K562 (cell line): ENCODE measurements at regions not wholly inside any gene's neighbourhood (a gene's known extent, or its start where the extent isn't known, plus 50 kb on each side); places are given as distances from the start of the nearest gene placed in this dataset.

ENCODE experiments used
- ATAC-seq: fragments of 200-7000 bp; cut with Tn5 transposase; 3 replicates; pipeline ENCODE4 v1.9.1; 2020; ENCODE audit warnings: moderate library complexity
- BruUV-seq: library from RNA; stranded (reverse); fragments of 400-500 nt; replicated peaks from 2 replicates; lab custom pipeline; 2021; lab: Mats Ljungman, UMichigan
- CTCF ChIA-PET: fragments of 300-600 bp; formaldehyde crosslinking; extraction: SDS; loops from one replicate; lab custom pipeline; 2021; ENCODE audit warnings: low intra/inter-chr PET ratio; lab: Yijun Ruan, JAX
- POLR2A ChIA-PET: fragments of 300-600, 350-650 bp; sonication (Branson Sonifier 250); formaldehyde crosslinking; extraction: SDS; loops from one replicate; lab custom pipeline; 2021; ENCODE audit warnings: antibody characterized with exemption, inconsistent platforms; lab: Yijun Ruan, JAX
- DNase-seq, 4 experiments: peaks; one replicate each; pipeline versions ENCODE4 v3.0.0 to v3.0.0-alpha.2; 2011 to 2018; ENCODE audit warnings: low spot score in 3 of 4, mixed read lengths in 3 of 4; ENCODE audit errors: extremely low read depth in 1 of 4
- FAIRE-seq: peaks from 2 replicates; lab custom pipeline; 2011; peaks lifted over from hg19 to GRCh38; lab: Jason Lieb, UNC
- H2AFZ ChIP-seq: 2 replicates; pipeline ENCODE4 v1.6.0; 2011; ENCODE audit warnings: low read depth, low read length, control low read depth, inconsistent platforms
- H3K27ac ChIP-seq: fragments of 200-600 bp; 3 replicates; pipeline ENCODE4 v1.8.0; 2011; ENCODE audit warnings: low read depth, mild to moderate bottlenecking, control low read depth, inconsistent platforms, low read length, moderate library complexity, mixed read lengths; ENCODE audit errors: extremely low read depth
- H3K27me3 ChIP-seq, 2 experiments: fragments of 300-600 bp in 1 of 2; 2 replicates in 1 of 2; 3 replicates in 1 of 2; pipeline versions ENCODE4 v1.6.0 to v1.8.0; 2011; ENCODE audit warnings: inconsistent platforms in 2 of 2, low read length in 2 of 2, mild to moderate bottlenecking in 1 of 2, mixed read lengths in 1 of 2, moderate library complexity in 1 of 2; ENCODE audit not compliant: control insufficient read depth in 2 of 2, insufficient read depth in 2 of 2
- H3K36me3 ChIP-seq: fragments of 300-600 bp; 3 replicates; pipeline ENCODE4 v1.8.0; 2011; ENCODE audit warnings: mild to moderate bottlenecking, low read length, inconsistent platforms; ENCODE audit not compliant: control insufficient read depth, insufficient read depth
- H3K4me1 ChIP-seq, 2 experiments: fragments of 200-600 bp in 1 of 2; replicated peaks in 1 of 2; 2 replicates in 1 of 2; 3 replicates in 1 of 2; pipeline versions ENCODE4 v1.5.1 to v1.8.0; 2011; ENCODE audit warnings: inconsistent platforms in 2 of 2, low read length in 2 of 2, mild to moderate bottlenecking in 1 of 2, mixed read lengths in 1 of 2, moderate library complexity in 1 of 2; ENCODE audit not compliant: control insufficient read depth in 2 of 2, insufficient read depth in 2 of 2
- H3K4me2 ChIP-seq: 2 replicates; pipeline ENCODE4 v1.6.1; 2011; ENCODE audit warnings: low read length, control low read depth, inconsistent platforms, mixed read lengths; ENCODE audit not compliant: insufficient read depth
- H3K4me3 ChIP-seq: fragments of 200-600 bp; sonication (generic), shearing (Covaris generic); 2 replicates; pipeline ENCODE4 v1.5.1; 2016; ENCODE audit warnings: control low read depth, inconsistent platforms
- H3K79me2 ChIP-seq: fragments of 200-600 bp; 3 replicates; pipeline ENCODE4 v1.8.0; 2011; ENCODE audit warnings: low read length, inconsistent platforms; ENCODE audit not compliant: control insufficient read depth, insufficient read depth
- H3K9ac ChIP-seq, 2 experiments: 2 replicates each; pipeline versions ENCODE4 v1.6.0 to v1.6.1; 2011; ENCODE audit warnings: low read depth in 2 of 2, low read length in 2 of 2, control low read depth in 1 of 2, inconsistent platforms in 1 of 2, mild to moderate bottlenecking in 1 of 2, mixed read lengths in 1 of 2; ENCODE audit not compliant: insufficient read depth in 1 of 2
- H3K9me1 ChIP-seq: one replicate; pipeline ENCODE4 v1.6.0; 2011; ENCODE audit warnings: inconsistent platforms, mild to moderate bottlenecking, low read length, moderate library complexity; ENCODE audit not compliant: control insufficient read depth, insufficient read depth
- H3K9me3 ChIP-seq: replicated peaks from 2 replicates; pipeline ENCODE4 v1.5.1; 2011; ENCODE audit warnings: low read depth, low read length, inconsistent platforms; ENCODE audit not compliant: control insufficient read depth, insufficient read depth
- H4K20me1 ChIP-seq: replicated peaks from 2 replicates; pipeline ENCODE4 v1.6.1; 2011; ENCODE audit warnings: low read length, inconsistent platforms, mixed read lengths; ENCODE audit not compliant: control insufficient read depth, insufficient read depth
- ARHGAP35 ChIP-seq: fragments of 450-650 bp; IDR thresholded peaks from 2 replicates; pipeline ENCODE4 v1.6.1; 2018; ENCODE audit not compliant: partially characterized antibody
- CEBPZ ChIP-seq: fragments of 150-350 bp; IDR thresholded peaks from 2 replicates; pipeline ENCODE4 v1.6.1; 2014; ENCODE audit warnings: low read depth, mild to moderate bottlenecking, low read length, borderline replicate concordance
- EGR1 ChIP-seq: fragments of 450-650 bp; conservative IDR thresholded peaks from 2 replicates; pipeline ENCODE4 v1.6.1; 2017; ENCODE audit warnings: mild to moderate bottlenecking
- GTF2E2 ChIP-seq: fragments of 200-800 bp; sonication (Bioruptor generic); IDR thresholded peaks from 2 replicates; pipeline ENCODE4 v1.6.1; 2016; ENCODE audit warnings: missing genetic modification characterization, missing compliant biosample characterization
- IFI16 ChIP-seq: fragments of 250-450 bp; sonication (Bioruptor Pico); IDR thresholded peaks from 2 replicates; pipeline ENCODE4 v2.1.2; 2022; ENCODE audit warnings: mild to moderate bottlenecking, inconsistent platforms
- MECOM ChIP-seq: fragments of 250-450 bp; sonication (Bioruptor Pico); IDR thresholded peaks from 2 replicates; pipeline ENCODE4 v1.8.0; 2022; ENCODE audit warnings: inconsistent platforms
- NFE2L1 ChIP-seq: fragments of 450-650 bp; IDR thresholded peaks from 2 replicates; pipeline ENCODE4 v1.6.1; 2016; ENCODE audit warnings: missing genetic modification characterization, low read depth, mild to moderate bottlenecking, missing compliant biosample characterization, moderate library complexity, borderline replicate concordance
- NUFIP1 ChIP-seq: fragments of 450-650 bp; IDR thresholded peaks from 2 replicates; pipeline ENCODE4 v1.6.1; 2018; ENCODE audit not compliant: partially characterized antibody
- RBM34 ChIP-seq: fragments of 200-400 bp; formaldehyde crosslinking; IDR thresholded peaks from 2 replicates; pipeline ENCODE4 v1.6.1; 2018; ENCODE audit warnings: low read length, borderline replicate concordance; ENCODE audit not compliant: insufficient read depth
- RUNX1 ChIP-seq: sonication (generic); IDR thresholded peaks from 2 replicates; pipeline ENCODE4 v1.6.1; 2016; ENCODE audit warnings: antibody characterized with exemption, low read depth
- SMAD3 ChIP-seq: fragments of 450-650 bp; formaldehyde crosslinking; conservative IDR thresholded peaks from 2 replicates; pipeline ENCODE4 v1.4.0; 2020; ENCODE audit warnings: mild to moderate bottlenecking
- STAT5A ChIP-seq: IDR thresholded peaks from 2 replicates; pipeline ENCODE4 v1.6.1; 2012; ENCODE audit warnings: low read length, inconsistent platforms, borderline replicate concordance
- ZNF354B ChIP-seq: fragments of 250-450 bp; sonication (Bioruptor Pico); IDR thresholded peaks from 2 replicates; pipeline ENCODE4 v1.4.0; 2020
- ZNF507 ChIP-seq: conservative IDR thresholded peaks from 2 replicates; pipeline ENCODE4 v1.6.1; 2017; ENCODE audit warnings: missing genetic modification characterization, missing compliant biosample characterization
- ZNF830 ChIP-seq: fragments of 250-450 bp; sonication (Bioruptor Pico); IDR thresholded peaks from 2 replicates; pipeline ENCODE4 v1.5.0; 2021; ENCODE audit warnings: mild to moderate bottlenecking
- WGBS: fragments of 100-300 bp; shearing (Covaris generic); methylation state at CpG from one replicate; pipeline ENCODE4 v1.1.6; 2016; ENCODE audit warnings: low coverage, mixed read lengths; ENCODE audit not compliant: insufficient coverage; ENCODE audit errors: missing lambda C conversion rate; 5-methylcytosine and 5-hydroxymethylcytosine counted together
- in situ Hi-C: fragments of 300-500 bp; cut with MboI; formaldehyde crosslinking; loops from 4 replicates; pipeline ENCODE4 v1.15.0; 2018; ENCODE audit warnings: inconsistent platforms, mixed read lengths
- intact Hi-C: fragments of 100-400 bp; cut with micrococcal nuclease; formaldehyde crosslinking; loops from 2 replicates; pipeline ENCODE4 v1.14.2; 2022
- TF ChIP-seq, protein P1 (sequence below): fragments of 250-450 bp; sonication (Bioruptor Pico); IDR thresholded peaks from 2 replicates; pipeline ENCODE4 v1.8.0; 2022; ENCODE audit warnings: moderate library complexity, mild to moderate bottlenecking, inconsistent platforms

GRCh38 chr11:43546561-43547429 lies 133.7 kb upstream of the HSD17B12 start:
- no TSS peak for BruUV-seq
- no peaks in the 10 kb centered on the region for H3K79me2 ChIP-seq
- FAIRE-seq (no peak), ATAC-seq (no peak), DNase-seq (no peak)
- H3K27me3 ChIP-seq: peaks cover 2 to 11% of the 10 kb centered on the region in 2 experiments; a peak in 2 of 5 replicates
- no peaks in the 10 kb centered on the region for H4K20me1 ChIP-seq
- no peak overlapping the region for H3K4me2 ChIP-seq
- in situ Hi-C loops: no loop called here
- H3K4me1 ChIP-seq: peaks cover 10 to 16% of the 10 kb centered on the region in 2 experiments; a peak in 3 of 5 replicates
- H3K9me1 ChIP-seq: no peaks in the 10 kb centered on the region
- WGBS: 17% methylated on average over 19 of the region's 27 CpGs
- H3K36me3 ChIP-seq: no peaks in the 10 kb centered on the region
- ChIA-PET POLR2A (no interaction called here), CTCF (no interaction called here)
- no peak overlapping the region for H2AFZ ChIP-seq
- H3K9ac ChIP-seq: no peak overlapping the region
- no peak overlapping the region for H3K4me3 ChIP-seq
- H3K27ac ChIP-seq: no peak overlapping the region
- H3K9me3 ChIP-seq: no peaks in the 10 kb centered on the region
- intact Hi-C loops: no loop called here
- TF ChIP-seq CEBPZ (no peak), EGR1 (no peak), ZNF507 (tag) (no peak), IFI16 (CRISPR knock-in tag) (no peak), SMAD3 (CRISPR knock-in tag) (no peak), NFE2L1 (tag) (no peak), RUNX1 (no peak), NUFIP1 (no peak), MECOM (CRISPR knock-in tag) (no peak), ARHGAP35 (no peak), ZNF830 (CRISPR knock-in tag) (no peak), GTF2E2 (tag) (no peak), RBM34 (no peak), STAT5A (no peak), ZNF354B (CRISPR knock-in tag) (no peak)
- TF ChIP-seq, protein P1, sequence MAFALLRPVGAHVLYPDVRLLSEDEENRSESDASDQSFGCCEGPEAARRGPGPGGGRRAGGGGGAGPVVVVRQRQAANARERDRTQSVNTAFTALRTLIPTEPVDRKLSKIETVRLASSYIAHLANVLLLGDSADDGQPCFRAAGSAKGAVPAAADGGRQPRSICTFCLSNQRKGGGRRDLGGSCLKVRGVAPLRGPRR: no peak
